ENCODE measurements at regions not wholly inside any gene's neighbourhood (a gene's known extent, or its start where the extent isn't known, plus 50 kb on each side); places are given as distances from the start of the nearest gene placed in this dataset.
A peak's percentile ranks its signal among the peaks of the same experiment; 100 is the strongest.
"Not testable (repeated sequence)": the region's sequence is repeated elsewhere in the genome, so short reads cannot be mapped to it uniquely, and the experiment has no call there.

GRCh38 chr4:72767618-72768302, 198.7 kb upstream of the ADAMTS3 start:
- Histone ChIP-seq H3K9me3 (no peaks in the 10 kb centered on the region), H3K27ac (peak overlapping the region; percentile 62 to 84), H3K4me3 (peak overlapping the region in 1 of 2 donors; percentile 52), H3K27me3 (no peaks in the 10 kb centered on the region), H3K4me1 (no peaks in the 10 kb centered on the region), H3K36me3 (no peaks in the 10 kb centered on the region)
- no peak for TF ChIP-seq CTCF (IDR thresholded peaks at IDR 0.05)
- DNase-seq (ENCODE audit: low spot score in 2 of 2) = no peak
- intact Hi-C loops (cut with DNase I) = loop anchor here (1.0 to 10.0 kb wide), 4 partner anchors 50 to 203 kb away; partner anchors contain the start of gene ADAMTS3

- not testable (repeated sequence) for H3K27ac ChIP-seq; H3K9me3 ChIP-seq; DNase-seq (ENCODE audit: low spot score in 2 of 2); H3K27me3 ChIP-seq; H3K4me1 ChIP-seq; H3K4me3 ChIP-seq; H3K36me3 ChIP-seq
- intact Hi-C loops (cut with DNase I) = loop anchor here (5.0 to 10.0 kb wide), 3 partner anchors 52 to 201 kb away; partner anchors contain the start of gene ADAMTS3
Observed at GRCh38 chr4:72765788-72766187, 196.8 kb upstream of the ADAMTS3 start.

GRCh38 chr4:72761368-72762038, 192.5 kb upstream of the ADAMTS3 start:
- DNase-seq (ENCODE audit: low spot score in 2 of 2) = no peak
- no peaks in the 10 kb centered on the region for H3K27me3 ChIP-seq
- intact Hi-C loops (cut with DNase I) = loop anchor here (10.0 kb wide), 1 partner anchor 197 kb away; the partner anchor contains the start of gene ADAMTS3
- no peaks in the 10 kb centered on the region for H3K9me3 ChIP-seq
- no peak for TF ChIP-seq CTCF (IDR thresholded peaks at IDR 0.05)
- H3K36me3 ChIP-seq = no peaks in the 10 kb centered on the region
- H3K27ac ChIP-seq = no peak overlapping the region
- no peaks in the 10 kb centered on the region for H3K4me1 ChIP-seq
- no peak overlapping the region for H3K4me3 ChIP-seq

GRCh38 chr4:72753414-72753813, 184.4 kb upstream of the ADAMTS3 start:
- H3K4me1 ChIP-seq; H3K27me3 ChIP-seq; H3K4me3 ChIP-seq; H3K9me3 ChIP-seq; H3K27ac ChIP-seq; H3K36me3 ChIP-seq; DNase-seq (ENCODE audit: low spot score in 2 of 2); intact Hi-C loops (cut with DNase I): not testable (repeated sequence)

- TF ChIP-seq CTCF (IDR thresholded peaks at IDR 0.05) = no peak
- H3K4me3 ChIP-seq = no peak overlapping the region
- no peaks in the 10 kb centered on the region for H3K9me3 ChIP-seq
- no peak for DNase-seq (ENCODE audit: low spot score in 2 of 2)
- H3K36me3 ChIP-seq = no peaks in the 10 kb centered on the region
- H3K4me1 ChIP-seq = no peaks in the 10 kb centered on the region
- H3K27me3 ChIP-seq = no peaks in the 10 kb centered on the region
- intact Hi-C loops (cut with DNase I) = no loop called here
- no peak overlapping the region for H3K27ac ChIP-seq
Observed at GRCh38 chr4:72744103-72744725, 175.2 kb upstream of the ADAMTS3 start.

- Histone ChIP-seq H3K36me3 (no peaks in the 10 kb centered on the region), H3K27me3 (no peaks in the 10 kb centered on the region), H3K4me3 (no peak overlapping the region), H3K27ac (no peak overlapping the region), H3K4me1 (no peaks in the 10 kb centered on the region), H3K9me3 (no peaks in the 10 kb centered on the region)
- intact Hi-C loops (cut with DNase I) = no loop called here
- no peak for DNase-seq (ENCODE audit: low spot score in 2 of 2)
- TF ChIP-seq CTCF (IDR thresholded peaks at IDR 0.05) = no peak
Observed at GRCh38 chr4:72743078-72743477, 174.1 kb upstream of the ADAMTS3 start.

All from ascending aorta (tissue), 2 donors.